ENCODE measurements at regions not wholly inside any gene's neighbourhood (a gene's known extent, or its start where the extent isn't known, plus 50 kb on each side); places are given as distances from the start of the nearest gene placed in this dataset.

DNA sequence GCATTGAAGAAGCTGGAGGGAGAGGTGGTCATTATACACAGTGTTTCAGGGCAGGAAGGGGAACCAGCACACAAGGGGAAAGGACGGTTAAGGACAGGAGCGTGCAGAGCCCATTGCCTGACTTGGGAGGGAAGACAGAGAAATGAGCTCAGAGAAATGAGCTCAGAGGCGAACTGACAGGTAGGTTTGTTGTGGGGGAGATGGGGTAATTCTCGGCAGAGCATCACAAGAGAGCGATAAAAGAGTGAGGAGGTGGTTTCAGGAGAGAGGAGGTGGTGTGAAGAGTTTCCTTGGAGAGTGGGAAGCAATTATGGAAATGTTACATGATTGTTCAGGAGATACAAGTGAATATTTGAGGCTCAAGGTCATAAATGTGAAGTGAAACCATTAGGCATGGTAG is 61.0 kb downstream of the MRGPRX1 start:
- DNase-seq (ENCODE audit: low spot score) = no peak

DNA sequence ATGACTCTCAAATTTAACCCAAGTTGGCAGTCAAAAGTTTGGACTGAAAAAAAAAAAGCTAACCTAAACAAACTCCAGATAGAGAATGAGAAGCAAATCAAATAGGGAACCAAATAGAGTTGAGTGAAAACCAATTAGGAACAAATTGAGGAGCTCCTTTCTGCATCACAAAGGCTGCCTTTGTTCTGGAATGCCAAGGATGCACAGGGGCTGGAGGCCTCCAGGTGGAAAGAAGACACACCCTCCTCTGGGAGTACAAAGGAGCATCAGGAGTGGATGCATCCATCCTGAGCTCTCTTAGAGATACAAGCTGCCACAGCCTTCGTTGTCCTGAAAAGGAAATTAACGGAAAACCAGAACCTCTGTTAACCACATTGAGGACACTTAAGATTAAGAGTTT is 73.3 kb downstream of the MRGPRX1 start:
- DNase-seq (ENCODE audit: low spot score) = no peak

DNA sequence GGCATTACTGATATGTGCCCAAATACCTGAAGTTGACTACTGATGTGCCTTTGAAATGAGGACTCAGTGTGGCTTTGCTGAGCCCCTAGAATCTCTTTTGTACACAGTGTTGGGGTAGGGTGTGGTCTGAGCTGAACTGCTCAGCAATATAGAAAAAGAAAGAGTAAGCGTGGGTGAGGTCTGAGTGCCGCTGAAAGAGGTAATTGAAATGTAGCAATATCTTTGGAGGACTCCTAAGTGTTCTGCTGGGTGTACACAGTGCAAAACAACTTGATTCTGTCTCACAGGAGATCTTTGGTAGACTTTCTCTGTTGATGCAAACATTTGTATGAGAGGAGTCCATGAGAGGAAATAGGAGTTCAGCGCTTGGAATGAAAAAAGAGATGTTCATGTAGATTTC is 73.7 kb upstream of the PTPN5 start:
- DNase-seq (ENCODE audit: low spot score) = no peak

DNA sequence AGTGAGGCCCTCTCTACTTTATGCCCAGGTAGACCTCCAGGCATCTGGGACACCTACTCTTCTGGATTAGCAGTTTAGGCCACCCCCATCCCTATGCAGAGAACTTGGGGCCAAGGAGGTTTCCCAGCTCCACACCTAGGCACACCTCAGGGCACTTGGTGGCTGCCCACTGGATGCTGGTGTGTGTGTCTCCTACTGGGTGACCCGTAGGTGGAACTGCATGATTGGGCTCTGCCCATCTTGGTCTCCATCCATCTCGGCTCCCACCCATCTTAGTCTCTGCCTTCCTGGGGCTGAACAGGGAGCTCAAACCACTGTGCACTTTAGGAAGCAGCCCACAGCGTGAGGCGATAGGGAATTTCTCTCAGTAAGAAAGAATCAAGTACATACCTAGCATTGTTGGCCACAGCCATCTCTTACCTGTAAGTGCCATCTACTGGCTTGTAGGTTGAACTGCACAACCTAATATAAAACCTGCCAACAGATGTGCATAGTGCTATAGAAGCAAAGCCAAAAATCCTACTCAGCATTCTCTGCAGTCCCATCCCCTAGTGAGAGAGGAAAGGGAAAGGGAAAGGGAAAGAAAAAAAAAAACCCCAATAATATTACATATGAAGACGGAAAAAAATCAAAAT is 61.6 kb upstream of the PTPN5 start:
- DNase-seq (ENCODE audit: low spot score) = peak; percentile 38

DNA sequence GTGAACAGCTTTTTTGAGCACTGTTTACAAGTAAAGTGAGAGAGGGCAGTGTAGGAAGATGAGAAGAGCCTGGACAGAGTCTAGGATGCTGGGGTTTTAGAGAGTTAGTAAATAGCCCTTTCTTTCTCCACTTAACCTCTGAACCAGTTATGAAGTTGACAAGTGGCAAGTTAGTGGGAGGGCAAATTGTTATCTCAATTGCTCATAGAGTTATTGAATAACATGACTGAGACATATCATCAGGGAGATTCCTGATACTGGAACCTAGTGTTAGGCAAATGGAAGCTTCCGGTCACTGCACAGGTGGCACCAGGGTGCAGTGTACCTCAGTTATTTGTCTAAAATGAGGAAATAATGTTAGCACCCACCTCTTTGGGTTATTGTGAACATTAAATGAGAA is 57.8 kb upstream of the PTPN5 start:
- no peak for DNase-seq (ENCODE audit: low spot score)

DNA sequence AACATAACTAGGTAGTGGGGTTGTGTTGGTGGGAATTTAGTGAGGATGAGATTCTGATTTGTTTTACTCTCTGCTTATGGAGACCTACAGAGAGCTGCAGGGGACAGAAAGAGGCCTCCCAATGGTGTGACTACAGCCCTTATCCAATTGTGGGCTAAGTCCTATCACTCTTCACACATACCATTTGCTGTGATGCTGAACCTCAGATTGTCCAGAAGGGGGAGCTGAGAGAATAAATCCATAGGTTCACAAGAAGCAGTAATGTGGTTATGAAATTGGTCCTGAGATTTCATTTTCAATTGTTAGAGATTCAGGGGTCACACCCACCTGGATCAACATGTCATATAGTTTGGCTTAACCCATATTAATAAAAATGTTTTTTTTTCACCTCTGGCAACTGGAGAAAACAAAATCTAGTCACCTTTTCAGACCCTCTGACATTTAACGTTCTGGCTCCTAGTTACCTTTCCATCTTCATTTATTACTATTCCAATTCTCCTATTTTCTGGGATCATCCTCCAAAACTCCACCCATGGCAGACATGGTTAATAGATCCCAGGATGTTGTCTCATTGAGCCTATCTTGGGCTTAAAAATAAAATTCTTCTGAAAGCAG is 53.3 kb upstream of the PTPN5 start:
- DNase-seq (ENCODE audit: low spot score) = no peak

All from H4 (cell line).